SU-DHL-6 (cell line): ENCODE measurements at regions not wholly inside any gene's neighbourhood (a gene's known extent, or its start where the extent isn't known, plus 50 kb on each side); places are given as distances from the start of the nearest gene placed in this dataset.

Experiments used
- H2AFZ ChIP-seq: fragments of 200-600 bp; sonication (generic); 2 replicates; pipeline ENCODE4 v1.6.1; 2014; ENCODE audit warnings: low read depth, mild to moderate bottlenecking, moderate library complexity, mixed read lengths, antibody characterized with exemption, low read length; ENCODE audit not compliant: severe bottlenecking
- H3F3A ChIP-seq: fragments of 200-600 bp; shearing (Covaris generic); 2 replicates; pipeline ENCODE4 v1.6.0; 2016; ENCODE audit warnings: antibody characterized with exemption, mild to moderate bottlenecking; ENCODE audit not compliant: insufficient read depth
- H3K27ac ChIP-seq: fragments of 200-600 bp; sonication (generic); 2 replicates; pipeline ENCODE4 v1.5.1; 2016; ENCODE audit warnings: low read depth, mild to moderate bottlenecking, low read length, moderate library complexity, mixed read lengths
- H3K27me3 ChIP-seq: fragments of 200-600 bp; sonication (generic), shearing (Covaris generic); 2 replicates; pipeline ENCODE4 v1.6.0; 2014; ENCODE audit warnings: mild to moderate bottlenecking, low read length
- H3K36me3 ChIP-seq: fragments of 200-600 bp; sonication (generic); 2 replicates; pipeline ENCODE4 v1.6.1; 2014; ENCODE audit warnings: mild to moderate bottlenecking, low read length, mixed read lengths
- H3K4me2 ChIP-seq: fragments of 300-600, 200-600 bp; shearing (Covaris generic), sonication (generic); 2 replicates; pipeline ENCODE4 v1.6.0; 2014; ENCODE audit warnings: low read length, low read depth, mild to moderate bottlenecking; ENCODE audit not compliant: poor library complexity, severe bottlenecking
- H3K4me3 ChIP-seq: fragments of 200-600 bp; sonication (generic); 2 replicates; pipeline ENCODE4 v1.5.1; 2014; ENCODE audit warnings: antibody characterized with exemption, low read length, mild to moderate bottlenecking, mixed read lengths; ENCODE audit not compliant: insufficient read depth, poor library complexity, severe bottlenecking
- H3K79me2 ChIP-seq: fragments of 200-600 bp; sonication (generic); 2 replicates; pipeline ENCODE4 v1.6.1; 2014; ENCODE audit warnings: mild to moderate bottlenecking, low read length, moderate library complexity; ENCODE audit not compliant: insufficient read depth
- H3K9ac ChIP-seq: fragments of 200-600 bp; sonication (generic); 2 replicates; pipeline ENCODE4 v1.7.0; 2014; ENCODE audit warnings: mild to moderate bottlenecking, low read length
- H3K9me2 ChIP-seq: fragments of 200-600 bp; sonication (generic); replicated peaks from 2 replicates; pipeline ENCODE4 v1.6.1; 2014; ENCODE audit warnings: low read length; ENCODE audit not compliant: insufficient read depth
- H3K9me3 ChIP-seq: fragments of 200-600 bp; sonication (generic); 2 replicates; pipeline ENCODE4 v1.6.1; 2014; ENCODE audit warnings: low read length, mixed read lengths; ENCODE audit not compliant: insufficient read depth
- H4K20me1 ChIP-seq: fragments of 200-600 bp; sonication (generic); 2 replicates; pipeline ENCODE4 v1.6.1; 2014; ENCODE audit warnings: low read depth, mild to moderate bottlenecking, antibody characterized with exemption, low read length, moderate library complexity, mixed read lengths
- CTCF ChIP-seq: fragments of 200-600 bp; sonication (generic); IDR thresholded peaks from one replicate; pipeline ENCODE4 v1.5.1; 2017; ENCODE audit warnings: antibody characterized with exemption, mild to moderate bottlenecking, low read length, moderate library complexity; ENCODE audit not compliant: insufficient read depth, poor library complexity, severe bottlenecking
- EZH2phosphoT487 ChIP-seq: fragments of 200-600 bp; sonication (generic), shearing (Covaris generic); conservative IDR thresholded peaks from 2 replicates; pipeline ENCODE4 v1.6.1; 2018; ENCODE audit warnings: mild to moderate bottlenecking, antibody characterized with exemption, low read length, moderate library complexity, mixed read lengths

DNA sequence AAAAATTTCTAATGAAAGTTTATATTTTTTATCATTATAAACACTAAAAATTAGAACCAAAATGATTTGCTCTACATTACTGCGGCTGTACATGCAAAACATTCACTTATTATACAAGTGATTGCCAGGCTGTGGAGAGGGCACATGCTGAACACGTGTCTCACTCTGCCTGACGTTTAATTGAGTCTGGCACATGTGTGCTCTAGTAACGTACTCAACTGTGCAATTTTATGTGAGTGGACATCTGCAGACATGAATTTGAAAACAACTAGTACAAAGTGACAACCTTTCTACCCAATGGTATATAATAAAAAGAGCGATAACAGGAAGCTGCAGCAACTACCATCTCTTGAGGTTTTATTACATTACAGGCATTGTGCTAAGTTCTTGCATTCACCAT lies 341.4 kb downstream of the KLF12 start:
- Histone ChIP-seq H4K20me1 (no peaks in the 10 kb centered on the region), H3K27me3 (no peaks in the 10 kb centered on the region), H3K4me2 (no peak overlapping the region), H2AFZ (no peak overlapping the region), H3K9me2 (no peaks in the 10 kb centered on the region), H3K27ac (no peak overlapping the region), H3K9me3 (no peaks in the 10 kb centered on the region), H3K9ac (no peak overlapping the region), H3K4me3 (no peak overlapping the region), H3K79me2 (no peaks in the 10 kb centered on the region), H3F3A (no peaks in the 10 kb centered on the region), H3K36me3 (no peaks in the 10 kb centered on the region)
- TF ChIP-seq EZH2phosphoT487 (no peak), CTCF (no peak)

DNA sequence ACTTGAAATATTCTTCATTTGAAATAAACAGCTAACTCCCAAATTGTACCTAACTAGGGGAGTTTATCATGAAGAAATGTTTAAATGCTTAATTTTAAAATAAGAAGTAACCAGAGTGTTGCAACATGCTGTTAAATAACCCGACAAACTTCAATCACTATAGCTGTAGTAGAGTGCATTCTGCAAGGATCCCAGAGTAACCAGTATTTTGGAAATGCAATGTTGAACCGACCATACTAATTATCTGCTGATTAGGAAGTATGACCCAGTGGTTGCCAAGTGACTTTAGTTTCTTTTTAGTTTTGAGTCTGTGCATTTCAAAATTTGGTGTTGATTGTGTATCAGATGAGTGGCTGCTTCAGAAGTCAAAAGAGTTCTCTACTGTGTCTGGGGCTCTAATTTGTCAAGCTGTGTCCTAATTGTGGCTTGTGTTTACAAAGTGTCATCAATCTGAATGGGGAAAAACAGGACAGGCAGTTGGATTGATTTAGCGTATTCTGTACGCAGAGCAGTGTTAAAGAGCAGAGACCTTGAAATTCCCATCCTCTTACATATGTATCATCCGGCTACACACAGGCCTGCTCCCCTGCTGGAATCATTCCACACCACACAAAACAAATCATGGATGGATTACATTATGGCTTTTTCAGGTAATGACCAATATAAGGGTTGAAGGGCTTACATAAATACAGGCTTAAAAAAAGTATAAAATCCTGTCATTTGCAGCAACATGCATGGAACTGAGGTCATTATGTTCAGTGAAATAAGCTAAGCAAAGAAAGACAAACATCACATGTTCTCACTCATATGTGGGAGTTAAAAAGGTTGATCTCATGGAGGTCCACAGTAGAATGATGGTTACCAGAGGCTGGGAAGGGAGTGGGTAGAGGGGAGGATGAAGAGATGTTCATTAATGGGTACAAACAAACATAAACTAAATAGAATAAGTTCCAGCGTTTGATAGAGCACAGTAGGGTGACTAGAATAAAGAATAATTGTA lies 351.5 kb downstream of the KLF12 start:
- no peak overlapping the region for H3K27ac ChIP-seq
- no peak overlapping the region for H3K4me3 ChIP-seq

GRCh38 chr13:73781384-73781783 lies 352.8 kb downstream of the KLF12 start:
- Histone ChIP-seq H2AFZ (no peak overlapping the region), H3K27ac (no peak overlapping the region), H3K36me3 (no peaks in the 10 kb centered on the region), H3K27me3 (no peaks in the 10 kb centered on the region), H3K9me2 (no peaks in the 10 kb centered on the region), H3F3A (no peaks in the 10 kb centered on the region), H3K9me3 (no peaks in the 10 kb centered on the region), H3K79me2 (no peaks in the 10 kb centered on the region), H3K9ac (no peak overlapping the region), H3K4me2 (no peak overlapping the region), H3K4me3 (no peak overlapping the region), H4K20me1 (no peaks in the 10 kb centered on the region)
- no peak for TF ChIP-seq CTCF
- no peak for TF ChIP-seq EZH2phosphoT487

More for the DNA sequence above, 351.5 kb downstream of the KLF12 start:
- no peaks in the 10 kb centered on the region for H3K9me2 ChIP-seq
- no peaks in the 10 kb centered on the region for H3K9me3 ChIP-seq
- H3K4me2 ChIP-seq = no peak overlapping the region
- H3K27me3 ChIP-seq = no peaks in the 10 kb centered on the region
- no peaks in the 10 kb centered on the region for H3F3A ChIP-seq
- no peaks in the 10 kb centered on the region for H4K20me1 ChIP-seq
- no peak for TF ChIP-seq CTCF
- no peak for TF ChIP-seq EZH2phosphoT487
- H3K36me3 ChIP-seq = no peaks in the 10 kb centered on the region
- H3K9ac ChIP-seq = no peak overlapping the region
- H2AFZ ChIP-seq = no peak overlapping the region
- H3K79me2 ChIP-seq = no peaks in the 10 kb centered on the region
